GM08714 (cell line): ENCODE measurements at regions not wholly inside any gene's neighbourhood (a gene's known extent, or its start where the extent isn't known, plus 50 kb on each side); places are given as distances from the start of the nearest gene placed in this dataset.
"Not testable (repeated sequence)": the region's sequence is repeated elsewhere in the genome, so short reads cannot be mapped to it uniquely, and the experiment has no call there.

Source experiments
- H3K4me3 ChIP-seq: fragments of 200-500 bp; sonication (Bioruptor generic); 2 replicates; pipeline ENCODE4 v1.5.1; 2014; ENCODE audit warnings: mild to moderate bottlenecking, low read length, inconsistent platforms
- ZNF274 ChIP-seq: IDR thresholded peaks from 2 replicates; pipeline ENCODE4 v1.6.1; 2012; ENCODE audit warnings: mild to moderate bottlenecking, low read depth, low read length

GRCh38 chr5:67983251-67984110 lies 232.1 kb upstream of the PIK3R1 start:
- TF ChIP-seq ZNF274, result no peak
- H3K4me3 ChIP-seq, result no peak overlapping the region

- H3K4me3 ChIP-seq, result not testable (repeated sequence)
These were observed 233.4 kb upstream of the PIK3R1 start for GRCh38 chr5:67982160-67982559.

- no peak for TF ChIP-seq ZNF274
- no peak overlapping the region for H3K4me3 ChIP-seq
These were observed 237.4 kb upstream of the PIK3R1 start for GRCh38 chr5:67978171-67978570.

DNA sequence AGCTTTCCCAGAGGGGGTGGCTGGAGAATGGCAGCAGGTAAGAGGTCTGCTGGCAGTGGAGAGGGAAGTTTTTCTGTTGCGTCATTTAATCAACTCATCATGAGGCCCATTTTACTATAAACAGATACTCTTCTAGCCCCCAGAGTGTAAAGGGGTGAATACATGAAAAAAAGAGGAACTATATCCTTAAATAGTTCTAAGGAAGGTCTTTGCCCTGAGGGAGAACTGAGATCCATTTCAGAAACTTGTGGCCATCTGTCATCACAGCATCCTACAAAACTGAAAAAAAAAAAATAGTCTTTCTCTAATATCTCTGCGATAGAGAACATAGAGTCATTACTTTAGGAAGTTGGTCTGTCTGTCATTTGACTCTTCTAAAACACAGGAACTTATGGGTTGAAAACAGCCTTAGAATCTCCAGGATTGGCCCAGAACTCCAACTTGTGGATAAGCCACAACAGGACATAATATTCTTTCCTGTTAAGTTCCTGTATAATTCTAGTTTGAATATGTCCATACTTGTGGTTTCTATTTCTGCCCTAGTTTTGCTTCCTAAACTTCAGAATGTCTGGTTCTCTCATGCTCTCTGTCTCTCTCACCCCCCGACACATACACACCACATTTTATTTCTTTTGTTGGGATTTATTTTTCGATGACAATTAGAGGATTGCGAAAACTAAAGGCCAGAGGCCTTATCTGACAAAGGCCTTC lies 238.5 kb upstream of the PIK3R1 start:
- no peak overlapping the region for H3K4me3 ChIP-seq
- no peak for TF ChIP-seq ZNF274

DNA sequence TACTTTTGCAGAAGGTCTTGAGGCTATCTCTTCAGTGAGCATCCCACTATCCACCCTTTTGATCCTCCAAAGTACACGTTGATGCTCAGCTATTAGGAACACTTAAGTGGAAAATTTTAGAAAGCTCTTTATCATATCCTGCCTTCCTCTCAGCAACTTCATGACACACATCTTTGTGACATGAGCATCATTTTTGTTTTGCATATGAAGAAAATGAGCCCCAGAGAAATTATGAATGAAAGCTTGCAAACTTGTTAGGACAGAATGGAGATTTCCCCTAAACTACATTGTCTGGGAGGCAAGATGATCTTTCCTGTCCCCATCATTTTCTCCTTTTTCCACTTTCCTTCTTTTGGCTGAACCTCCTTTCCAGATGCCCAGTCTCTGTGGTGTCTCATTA lies 239.4 kb upstream of the PIK3R1 start:
- TF ChIP-seq ZNF274, result no peak
- H3K4me3 ChIP-seq, result no peak overlapping the region

- H3K4me3 ChIP-seq, result no peak overlapping the region
- TF ChIP-seq ZNF274, result no peak
These were observed 241.1 kb upstream of the PIK3R1 start for GRCh38 chr5:67974471-67974870.

DNA sequence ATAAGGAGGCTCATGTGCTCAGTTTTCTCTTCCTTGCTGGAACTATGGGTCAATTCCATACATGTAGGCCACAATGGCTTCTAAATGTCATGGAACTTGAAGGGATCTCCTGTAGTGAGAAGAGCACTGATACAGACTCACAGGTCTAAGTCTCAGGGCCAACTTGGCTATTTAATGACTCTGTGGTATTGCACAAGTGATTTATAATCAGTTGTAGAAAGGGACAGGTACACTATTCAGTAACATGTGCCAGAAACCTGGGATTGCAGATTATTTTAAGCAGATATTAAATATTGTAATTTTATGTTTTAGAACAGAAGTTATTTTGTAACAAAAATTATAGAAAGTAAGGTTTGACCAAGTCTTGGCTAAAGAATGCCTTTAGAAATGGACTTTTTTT lies 241.5 kb upstream of the PIK3R1 start:
- TF ChIP-seq ZNF274, result no peak
- no peak overlapping the region for H3K4me3 ChIP-seq

GRCh38 chr5:67971971-67972821 lies 243.4 kb upstream of the PIK3R1 start:
- H3K4me3 ChIP-seq, result no peak overlapping the region
- no peak for TF ChIP-seq ZNF274

DNA sequence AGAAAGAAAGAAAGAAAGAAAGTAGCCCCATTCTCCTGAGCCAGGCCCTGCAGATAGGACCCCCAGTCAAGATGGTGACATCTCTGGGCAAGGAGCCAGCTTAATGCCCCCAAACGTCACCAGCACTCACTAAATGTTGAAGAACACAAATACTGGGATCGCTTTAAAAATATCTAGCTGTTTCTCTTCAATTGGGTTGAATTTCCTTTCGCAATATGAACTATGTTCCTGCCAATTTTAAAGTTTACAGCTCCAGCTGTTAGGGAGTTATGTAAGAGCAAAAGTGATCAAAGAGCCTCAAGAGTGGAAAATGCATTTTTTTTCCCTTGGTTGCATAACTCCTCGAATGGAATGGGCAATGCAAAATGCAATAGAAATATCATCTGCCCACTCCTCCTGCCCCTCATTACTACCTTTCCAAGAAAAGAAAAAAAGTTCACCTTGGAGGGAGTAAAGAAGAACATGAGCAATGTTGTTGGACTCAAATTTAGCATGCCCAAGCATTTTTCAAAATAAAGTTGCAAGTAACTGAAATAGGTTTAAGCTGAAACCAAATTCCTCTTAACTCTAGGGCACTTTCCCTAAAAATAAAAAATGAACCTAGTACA lies 244.2 kb upstream of the PIK3R1 start:
- H3K4me3 ChIP-seq, result no peak overlapping the region
- TF ChIP-seq ZNF274, result no peak

GRCh38 chr5:67969631-67970030 lies 245.9 kb upstream of the PIK3R1 start:
- no peak for TF ChIP-seq ZNF274
- no peak overlapping the region for H3K4me3 ChIP-seq

DNA sequence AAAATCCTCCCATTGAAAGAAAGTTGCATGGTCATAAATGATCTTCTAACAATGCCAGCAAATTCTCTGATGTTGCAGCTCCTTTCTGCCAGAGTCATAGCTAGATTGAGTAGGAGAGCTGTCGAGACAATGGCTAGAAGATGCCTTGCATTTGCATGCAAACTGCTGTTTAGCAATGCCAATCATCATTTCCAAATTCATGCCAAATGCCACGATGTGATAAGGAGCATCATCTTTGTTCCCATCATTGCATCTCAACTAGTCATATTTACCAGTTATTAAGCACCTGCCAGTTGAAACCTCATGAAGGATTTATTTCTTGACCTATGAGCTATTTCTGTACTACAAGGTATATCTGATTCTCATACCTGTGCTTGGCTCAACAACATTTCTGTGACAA lies 246.4 kb upstream of the PIK3R1 start:
- TF ChIP-seq ZNF274, result no peak
- no peak overlapping the region for H3K4me3 ChIP-seq

DNA sequence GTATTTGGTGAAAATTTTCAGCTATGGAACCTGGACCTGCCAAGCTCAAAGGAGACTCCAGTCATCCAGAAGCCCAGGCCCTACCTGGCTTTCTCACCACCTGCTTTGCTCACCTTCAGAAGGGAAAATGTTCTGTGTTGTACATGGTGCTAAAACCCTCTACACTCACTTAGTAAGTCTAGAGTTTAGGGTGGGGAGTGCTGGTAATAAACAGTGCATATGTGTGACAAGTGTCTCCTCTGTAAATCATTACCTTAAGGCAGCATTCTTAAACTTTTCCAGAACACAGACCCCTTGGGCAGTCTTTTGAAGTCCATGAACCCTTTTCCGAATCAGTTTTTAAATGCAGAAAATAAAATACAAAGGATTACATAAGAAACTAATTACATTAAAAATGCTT lies 248.8 kb upstream of the PIK3R1 start:
- H3K4me3 ChIP-seq, result no peak overlapping the region
- TF ChIP-seq ZNF274, result no peak

DNA sequence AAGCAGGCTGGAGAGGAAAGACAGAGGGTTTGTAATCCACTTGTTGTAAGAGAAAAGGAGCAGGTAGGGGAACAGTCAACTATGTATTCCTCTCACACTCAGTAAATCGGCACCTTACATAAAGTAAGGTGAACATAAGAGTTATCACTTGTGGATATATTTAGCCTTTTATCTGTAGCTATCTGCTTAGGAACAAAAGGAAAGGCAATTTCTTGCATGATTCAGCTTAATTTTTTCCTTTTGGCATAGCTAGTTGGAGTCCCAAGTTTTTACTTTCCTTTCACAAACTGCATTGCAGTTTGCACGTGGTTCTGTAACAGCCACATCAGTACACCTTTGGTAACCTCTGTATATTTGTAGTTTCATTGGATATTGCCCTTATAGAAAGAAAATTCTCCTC lies 250.9 kb upstream of the PIK3R1 start:
- no peak for TF ChIP-seq ZNF274
- no peak overlapping the region for H3K4me3 ChIP-seq

DNA sequence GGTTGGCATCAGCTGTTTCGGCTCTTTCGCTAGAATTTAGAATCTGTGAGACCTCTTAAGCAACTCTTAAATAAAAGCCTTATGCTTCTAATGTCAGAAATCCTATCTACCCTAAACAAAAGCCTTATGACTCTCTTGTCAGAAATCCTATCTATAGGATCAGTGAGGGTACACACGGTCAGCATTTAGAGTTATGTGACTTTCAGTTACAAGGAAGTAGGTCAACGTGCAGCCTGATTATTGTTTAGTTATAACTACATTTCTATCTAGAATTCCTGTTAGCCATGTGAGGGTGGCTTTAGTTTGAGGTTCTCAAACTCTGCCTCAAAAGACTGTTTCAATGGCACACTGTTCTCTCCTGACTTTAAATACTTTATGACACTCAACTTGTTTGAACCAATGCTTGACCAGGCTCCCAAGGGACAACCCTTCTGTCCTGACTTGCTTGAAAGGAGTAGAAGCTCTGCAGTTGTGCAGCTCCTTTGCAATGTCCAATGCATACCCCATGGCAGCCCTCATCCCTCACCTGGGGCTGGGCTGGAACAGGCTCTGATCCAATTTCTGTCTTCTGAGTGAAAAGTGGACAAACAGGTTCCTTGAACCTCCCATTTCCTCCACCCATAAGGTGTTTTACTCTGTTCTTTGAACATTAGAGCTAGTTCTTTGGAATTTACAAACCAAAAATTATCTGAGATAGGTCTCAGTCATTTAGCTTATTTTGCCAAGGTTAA lies 251.6 kb upstream of the PIK3R1 start:
- TF ChIP-seq ZNF274, result no peak
- H3K4me3 ChIP-seq, result no peak overlapping the region

DNA sequence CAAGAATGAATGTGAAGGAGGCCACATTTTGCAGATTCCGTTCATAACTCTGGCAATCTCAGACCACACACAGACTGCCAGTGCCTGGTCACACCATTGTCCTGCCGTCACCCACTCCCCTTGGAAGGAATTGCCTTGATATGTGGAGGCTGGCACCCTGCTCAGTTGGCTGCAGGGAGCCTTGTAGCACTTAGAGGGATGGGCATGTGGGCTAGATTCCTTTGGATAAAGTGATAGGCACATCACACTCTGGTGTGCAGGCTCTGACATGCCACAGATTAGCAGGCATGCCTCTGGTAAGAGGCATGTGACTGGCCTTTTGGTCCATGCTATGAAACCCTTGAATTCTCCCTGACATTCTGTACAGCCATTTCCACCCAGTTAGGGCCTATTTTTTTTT lies 254.6 kb upstream of the PIK3R1 start:
- TF ChIP-seq ZNF274, result no peak
- no peak overlapping the region for H3K4me3 ChIP-seq
